H9 (cell line): ENCODE measurements at regions not wholly inside any gene's neighbourhood (a gene's known extent, or its start where the extent isn't known, plus 50 kb on each side); places are given as distances from the start of the nearest gene placed in this dataset.

ENCODE experiments used
- DNase-seq: peaks from one replicate; pipeline ENCODE4 v3.0.0-alpha.2; 2017
- H2AFZ ChIP-seq: one replicate; pipeline ENCODE4 v1.6.1; 2013; ENCODE audit warnings: mild to moderate bottlenecking, low read length, control low read depth, moderate library complexity
- H2AK5ac ChIP-seq: 2 replicates; pipeline ENCODE4 v1.6.1; 2013; ENCODE audit warnings: low read length, control low read depth, mixed read lengths; ENCODE audit not compliant: insufficient read length
- H2BK120ac ChIP-seq: one replicate; pipeline ENCODE4 v1.6.1; 2013; ENCODE audit warnings: low read depth, mild to moderate bottlenecking, low read length, control low read depth, inconsistent platforms; ENCODE audit not compliant: poor library complexity, severe bottlenecking
- H2BK12ac ChIP-seq: 2 replicates; pipeline ENCODE4 v1.6.1; 2013; ENCODE audit warnings: low read length, control low read depth, mixed read lengths, low read depth; ENCODE audit not compliant: insufficient read length
- H2BK15ac ChIP-seq: 2 replicates; pipeline ENCODE4 v1.6.1; 2013; ENCODE audit warnings: low read depth, low read length, control low read depth
- H2BK20ac ChIP-seq: one replicate; pipeline ENCODE4 v1.6.1; 2013; ENCODE audit warnings: low read depth, mild to moderate bottlenecking, low read length, control low read depth, inconsistent platforms; ENCODE audit not compliant: poor library complexity, severe bottlenecking
- H2BK5ac ChIP-seq: 2 replicates; pipeline ENCODE4 v1.6.1; 2013; ENCODE audit warnings: low read length, control low read depth, mixed read lengths; ENCODE audit not compliant: insufficient read length
- H3K14ac ChIP-seq: 2 replicates; pipeline ENCODE4 v1.6.1; 2013; ENCODE audit warnings: low read length, control low read depth; ENCODE audit not compliant: insufficient read depth
- H3K18ac ChIP-seq: 2 replicates; pipeline ENCODE4 v1.6.1; 2013; ENCODE audit warnings: low read depth, mild to moderate bottlenecking, mixed read lengths, low read length, control low read depth; ENCODE audit not compliant: insufficient read length
- H3K23ac ChIP-seq: 2 replicates; pipeline ENCODE4 v1.6.1; 2013; ENCODE audit warnings: low read length, control low read depth, mixed read lengths, low read depth; ENCODE audit not compliant: insufficient read length
- H3K23me2 ChIP-seq: 2 replicates; pipeline ENCODE4 v1.6.1; 2013; ENCODE audit warnings: low read depth, mild to moderate bottlenecking, mixed read lengths, low read length, control low read depth; ENCODE audit not compliant: insufficient read length, poor library complexity, severe bottlenecking
- H3K27ac ChIP-seq: 2 replicates; pipeline ENCODE4 v1.5.1; 2013; ENCODE audit warnings: low read length, control low read depth, mixed read lengths, low read depth; ENCODE audit not compliant: insufficient read length
- H3K27me3 ChIP-seq: 2 replicates; pipeline ENCODE4 v1.6.1; 2013; ENCODE audit warnings: low read length, control low read depth, inconsistent platforms; ENCODE audit not compliant: insufficient read depth
- H3K4ac ChIP-seq: 2 replicates; pipeline ENCODE4 v1.6.1; 2013; ENCODE audit warnings: low read depth, mild to moderate bottlenecking, control low read depth, inconsistent platforms, low read length, moderate library complexity
- H3K4me1 ChIP-seq: 2 replicates; pipeline ENCODE4 v1.6.1; 2013; ENCODE audit warnings: low read length, control low read depth, inconsistent platforms; ENCODE audit not compliant: insufficient read depth
- H3K4me2 ChIP-seq: 2 replicates; pipeline ENCODE4 v1.6.1; 2013; ENCODE audit warnings: low read length, control low read depth, mixed read lengths; ENCODE audit not compliant: insufficient read length, insufficient read depth
- H3K56ac ChIP-seq: 2 replicates; pipeline ENCODE4 v1.6.1; 2013; ENCODE audit warnings: low read depth, mild to moderate bottlenecking, mixed read lengths, low read length, control low read depth; ENCODE audit not compliant: insufficient read length
- H3K79me1 ChIP-seq: 2 replicates; pipeline ENCODE4 v1.6.1; 2013; ENCODE audit warnings: low read depth, mild to moderate bottlenecking, moderate library complexity, low read length, control low read depth, inconsistent platforms; ENCODE audit not compliant: insufficient read depth, poor library complexity, severe bottlenecking
- H3K79me2 ChIP-seq: 2 replicates; pipeline ENCODE4 v1.6.1; 2013; ENCODE audit warnings: low read length, control low read depth, inconsistent platforms; ENCODE audit not compliant: insufficient read depth
- H3K9ac ChIP-seq: 2 replicates; pipeline ENCODE4 v1.6.1; 2013; ENCODE audit warnings: low read length, control low read depth, mixed read lengths; ENCODE audit not compliant: insufficient read length; ENCODE audit errors: extremely low read depth
- H3K9me3 ChIP-seq: one replicate; pipeline ENCODE4 v1.6.1; 2013; ENCODE audit warnings: low read depth, low read length, inconsistent platforms; ENCODE audit not compliant: control insufficient read depth
- H3T11ph ChIP-seq: one replicate; pipeline ENCODE4 v1.6.1; 2013; ENCODE audit warnings: mild to moderate bottlenecking, low read length, control low read depth, inconsistent platforms
- H4K20me1 ChIP-seq: one replicate; pipeline ENCODE4 v1.6.1; 2013; ENCODE audit not compliant: control insufficient read depth, insufficient read length, insufficient read depth
- H4K5ac ChIP-seq: 2 replicates; pipeline ENCODE4 v1.6.1; 2013; ENCODE audit warnings: low read depth, mild to moderate bottlenecking, mixed read lengths, low read length, control low read depth; ENCODE audit not compliant: insufficient read length
- H4K8ac ChIP-seq: replicated peaks from 2 replicates; pipeline ENCODE4 v1.6.1; 2013; ENCODE audit warnings: low read length, control low read depth, mixed read lengths, low read depth; ENCODE audit not compliant: insufficient read length
- H4K91ac ChIP-seq: 2 replicates; pipeline ENCODE4 v1.6.1; 2013; ENCODE audit warnings: low read depth, mild to moderate bottlenecking, moderate library complexity, mixed read lengths, low read length, control low read depth; ENCODE audit not compliant: insufficient read length
- H3K27ac Mint-ChIP-seq, 3 experiments: 2 replicates in 2 of 3; 3 replicates in 1 of 3; pipeline ENCODE4 v1.8.0; 2020 to 2021; ENCODE audit warnings: mixed read lengths in 3 of 3, mild to moderate bottlenecking in 1 of 3, moderate library complexity in 1 of 3
- H3K27me3 Mint-ChIP-seq: 2 replicates; pipeline ENCODE4 v1.8.0; 2021; ENCODE audit warnings: low read depth, mild to moderate bottlenecking, moderate library complexity, mixed read lengths
- H3K36me3 Mint-ChIP-seq, 3 experiments: 2 replicates in 2 of 3; 3 replicates in 1 of 3; pipeline ENCODE4 v1.8.0; 2020 to 2021; ENCODE audit warnings: low read depth in 3 of 3, mixed read lengths in 3 of 3; ENCODE audit not compliant: insufficient read depth in 1 of 3
- H3K4me1 Mint-ChIP-seq, 2 experiments: 2 replicates each; pipeline ENCODE4 v1.8.0; 2020; ENCODE audit warnings: mixed read lengths in 2 of 2
- H3K4me3 Mint-ChIP-seq, 2 experiments: 2 replicates in 1 of 2; 3 replicates in 1 of 2; pipeline ENCODE4 v1.8.0; 2020 to 2021; ENCODE audit warnings: mild to moderate bottlenecking in 2 of 2, mixed read lengths in 2 of 2, moderate library complexity in 1 of 2
- H3K9me3 Mint-ChIP-seq, 2 experiments: 2 replicates in 1 of 2; 3 replicates in 1 of 2; pipeline ENCODE4 v1.8.0; 2020; ENCODE audit warnings: mild to moderate bottlenecking in 2 of 2, mixed read lengths in 2 of 2, moderate library complexity in 1 of 2
- WGBS: extraction: QIAGEN DNeasy Blood & Tissue Kit; methylation state at CpG from one replicate; pipeline ENCODE4 v1.1.7; 2013; ENCODE audit warnings: missing lambda C conversion rate, low lambda C conversion rate, mixed read lengths; ENCODE audit not compliant: insufficient read length; ENCODE audit errors: extremely low coverage; 5-methylcytosine and 5-hydroxymethylcytosine counted together
- TF ChIP-seq, protein P1 (sequence below): fragments of 200-600 bp; sonication (generic); conservative IDR thresholded peaks from 3 replicates; pipeline ENCODE4 v1.8.0; 2021; ENCODE audit warnings: antibody characterized with exemption, mild to moderate bottlenecking

DNA sequence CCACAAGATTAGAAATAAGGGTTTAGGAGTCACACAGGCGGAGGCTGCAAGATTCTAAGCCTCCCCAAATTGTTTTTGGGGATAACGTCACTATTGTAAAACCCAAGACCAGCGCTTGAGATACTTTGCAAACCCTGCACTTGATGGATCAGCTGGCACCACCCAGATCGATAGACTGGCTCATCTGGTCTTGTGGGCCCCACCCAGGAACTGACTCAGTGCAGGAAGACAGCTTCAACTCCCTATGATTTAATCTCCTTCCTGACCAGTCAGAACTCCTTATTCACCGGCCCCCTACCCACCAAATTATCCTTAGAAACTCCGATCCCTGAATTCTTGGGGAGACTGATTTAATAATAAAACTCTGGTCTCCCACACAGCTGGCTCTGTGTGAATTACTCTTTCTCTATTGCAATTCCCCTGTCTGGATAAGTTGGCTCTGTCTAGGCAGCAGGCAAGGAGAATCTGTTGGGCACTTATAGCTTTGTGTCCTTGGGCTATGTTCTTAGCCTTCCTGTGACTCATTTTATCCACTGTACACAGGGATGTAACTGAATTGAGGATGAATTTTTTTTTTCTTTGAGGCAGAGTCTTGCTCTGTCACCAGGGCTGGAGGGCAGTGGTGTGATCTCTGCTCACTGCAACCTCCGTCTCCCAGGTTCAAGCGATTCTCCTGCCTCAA lies 64.4 kb upstream of the CARD11 start:
- TF ChIP-seq, protein P1, sequence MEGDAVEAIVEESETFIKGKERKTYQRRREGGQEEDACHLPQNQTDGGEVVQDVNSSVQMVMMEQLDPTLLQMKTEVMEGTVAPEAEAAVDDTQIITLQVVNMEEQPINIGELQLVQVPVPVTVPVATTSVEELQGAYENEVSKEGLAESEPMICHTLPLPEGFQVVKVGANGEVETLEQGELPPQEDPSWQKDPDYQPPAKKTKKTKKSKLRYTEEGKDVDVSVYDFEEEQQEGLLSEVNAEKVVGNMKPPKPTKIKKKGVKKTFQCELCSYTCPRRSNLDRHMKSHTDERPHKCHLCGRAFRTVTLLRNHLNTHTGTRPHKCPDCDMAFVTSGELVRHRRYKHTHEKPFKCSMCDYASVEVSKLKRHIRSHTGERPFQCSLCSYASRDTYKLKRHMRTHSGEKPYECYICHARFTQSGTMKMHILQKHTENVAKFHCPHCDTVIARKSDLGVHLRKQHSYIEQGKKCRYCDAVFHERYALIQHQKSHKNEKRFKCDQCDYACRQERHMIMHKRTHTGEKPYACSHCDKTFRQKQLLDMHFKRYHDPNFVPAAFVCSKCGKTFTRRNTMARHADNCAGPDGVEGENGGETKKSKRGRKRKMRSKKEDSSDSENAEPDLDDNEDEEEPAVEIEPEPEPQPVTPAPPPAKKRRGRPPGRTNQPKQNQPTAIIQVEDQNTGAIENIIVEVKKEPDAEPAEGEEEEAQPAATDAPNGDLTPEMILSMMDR = no peak

More for the DNA sequence above, 64.4 kb upstream of the CARD11 start:
- H3K79me2 ChIP-seq = no peaks in the 10 kb centered on the region
- DNase-seq = no peak
- no peaks in the 10 kb centered on the region for H3K9me3 ChIP-seq
- peaks cover 4 to 5% of the 10 kb centered on the region in 2 experiments; a peak in 4 of 5 replicates for H3K9me3 Mint-ChIP-seq
- H3K18ac ChIP-seq = no peak overlapping the region
- no peaks in the 10 kb centered on the region for H4K20me1 ChIP-seq
- no peak overlapping the region for H3K4me2 ChIP-seq
- no peak overlapping the region for H3K56ac ChIP-seq
- H2AK5ac ChIP-seq = no peak overlapping the region
- no peak overlapping the region for H2BK120ac ChIP-seq
- no peak overlapping the region for H3K4me3 Mint-ChIP-seq
- H3K79me1 ChIP-seq = no peaks in the 10 kb centered on the region
- H3K23ac ChIP-seq = no peak overlapping the region
- no peak overlapping the region for H2BK5ac ChIP-seq
- H2BK20ac ChIP-seq = no peak overlapping the region
- H3K9ac ChIP-seq = no peak overlapping the region
- peaks cover 6% of the 10 kb centered on the region; the same call in 1 of the 2 replicates for H3K27me3 Mint-ChIP-seq
- no peaks in the 10 kb centered on the region for H3K27me3 ChIP-seq
- peaks cover 9 to 21% of the 10 kb centered on the region in 2 experiments; a peak in 3 of 4 replicates for H3K4me1 Mint-ChIP-seq
- H4K5ac ChIP-seq = no peak overlapping the region
- H2AFZ ChIP-seq = no peak overlapping the region
- no peaks in the 10 kb centered on the region for H3K23me2 ChIP-seq
- WGBS = no CpG with 5 or more reads among the region's 8 CpGs
- H3K36me3 Mint-ChIP-seq = peaks cover 0 to 3% (median 0%) of the 10 kb centered on the region in 3 experiments; a peak in 1 of 7 replicates
- no peak overlapping the region for H4K91ac ChIP-seq
- H3K4me1 ChIP-seq = no peaks in the 10 kb centered on the region
- H3T11ph ChIP-seq = no peak overlapping the region
- no peak overlapping the region for H3K27ac ChIP-seq
- H2BK12ac ChIP-seq = no peak overlapping the region
- no peak overlapping the region for H3K14ac ChIP-seq
- no peak overlapping the region for H4K8ac ChIP-seq
- no peak overlapping the region for H3K4ac ChIP-seq
- H3K27ac Mint-ChIP-seq = no peak overlapping the region
- H2BK15ac ChIP-seq = no peak overlapping the region
